Middle frontal gyrus (tissue), 1 donor: ENCODE measurements at regions not wholly inside any gene's neighbourhood (a gene's known extent, or its start where the extent isn't known, plus 50 kb on each side); places are given as distances from the start of the nearest gene placed in this dataset.

Experiments used
- DNase-seq: peaks from one replicate; pipeline ENCODE4 v3.0.0-alpha.2; 2015; ENCODE audit warnings: low spot score; ENCODE audit errors: extremely low spot score

DNA sequence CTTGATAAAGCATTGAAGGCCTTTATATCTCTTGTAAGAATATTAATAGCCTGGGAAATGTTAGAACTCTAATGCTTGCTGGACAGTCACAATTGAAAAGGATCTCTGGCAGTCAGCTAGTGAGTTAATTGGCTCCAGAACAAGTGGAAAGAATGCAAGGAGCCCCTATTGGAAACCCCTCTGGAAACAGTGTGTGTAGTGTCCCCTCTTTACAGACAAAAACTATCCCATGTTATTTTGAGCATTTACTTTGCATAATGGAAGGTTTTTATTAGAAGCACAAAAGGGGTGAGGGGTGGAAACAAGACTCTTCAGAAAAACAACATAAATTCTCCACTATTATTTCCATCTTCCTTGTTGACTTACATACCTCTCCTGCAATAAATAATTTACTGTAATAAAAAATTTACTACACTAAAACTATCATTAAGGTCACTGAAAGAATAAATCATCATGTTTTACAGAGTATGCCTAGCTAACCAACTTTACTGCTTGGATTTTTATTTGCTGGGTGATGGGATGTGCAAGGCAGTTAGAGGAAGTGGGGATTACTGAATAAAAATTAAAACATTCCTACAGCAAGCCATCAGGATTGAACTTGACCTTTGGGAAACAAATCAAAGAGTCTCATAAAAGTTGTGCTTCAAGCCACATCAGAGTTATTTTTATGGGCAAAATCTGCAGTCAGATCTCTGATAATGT, 610.4 kb downstream of the TBC1D4 start:
- no peak for DNase-seq

DNA sequence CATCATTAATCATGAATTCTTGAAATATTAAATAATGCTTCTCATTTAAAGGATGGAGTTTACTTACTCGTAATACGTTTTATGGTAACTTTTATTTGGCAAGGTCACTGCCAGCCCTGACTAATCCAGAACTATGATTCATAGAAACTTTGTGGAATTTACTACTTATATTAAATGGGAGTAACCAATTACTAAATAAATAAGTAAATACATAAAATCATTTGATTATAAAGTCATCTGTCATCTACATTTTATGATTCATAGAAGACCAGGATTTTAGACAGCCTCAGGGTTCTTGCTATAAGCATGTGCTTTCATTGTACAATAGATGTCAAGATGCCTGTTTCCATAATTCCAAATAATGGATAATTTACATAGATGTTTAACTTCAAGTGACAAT, 611.1 kb downstream of the TBC1D4 start:
- DNase-seq, result no peak

DNA sequence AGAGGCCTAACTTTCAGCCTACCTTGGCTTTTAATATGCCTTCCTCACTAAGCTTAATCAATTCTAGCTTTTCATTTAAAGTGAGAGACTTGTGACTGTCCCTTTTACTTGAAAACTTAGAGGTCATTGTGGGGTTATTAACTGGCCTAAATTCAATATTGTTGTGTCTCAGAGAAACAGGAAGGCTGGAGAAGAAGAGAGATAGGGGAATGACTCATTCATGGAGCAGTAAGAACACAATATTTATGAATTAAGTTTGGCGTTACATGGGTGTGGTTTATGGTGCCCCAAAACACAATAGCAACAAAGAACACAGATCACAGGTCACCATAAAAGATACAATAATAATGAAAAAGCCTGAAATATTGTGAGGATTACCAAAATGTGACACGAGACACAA, 612.1 kb downstream of the TBC1D4 start:
- no peak for DNase-seq

GRCh38 chr13:74868049-74868448, 613.9 kb downstream of the TBC1D4 start:
- no peak for DNase-seq

- DNase-seq, result no peak
These were observed 614.5 kb downstream of the TBC1D4 start for GRCh38 chr13:74867460-74867859.

DNA sequence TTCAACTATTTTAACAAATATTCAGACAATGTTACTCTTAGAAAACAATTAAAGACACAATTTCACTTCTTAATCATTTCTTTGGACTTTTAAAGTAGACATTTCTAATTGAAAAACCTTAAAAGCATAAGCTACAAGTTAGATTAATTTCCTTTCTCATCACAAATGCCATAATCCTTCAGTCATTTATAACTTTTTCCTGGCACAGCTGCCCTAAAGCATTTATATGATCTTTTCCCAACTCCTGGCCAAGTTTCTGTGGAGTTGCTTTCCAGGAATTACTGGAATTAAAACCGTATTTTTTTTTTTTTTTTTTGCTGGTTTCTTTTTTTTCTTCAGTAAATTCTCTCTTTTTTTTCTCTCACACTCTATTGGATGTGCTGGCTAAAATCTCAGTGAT, 615.9 kb downstream of the TBC1D4 start:
- no peak for DNase-seq

DNA sequence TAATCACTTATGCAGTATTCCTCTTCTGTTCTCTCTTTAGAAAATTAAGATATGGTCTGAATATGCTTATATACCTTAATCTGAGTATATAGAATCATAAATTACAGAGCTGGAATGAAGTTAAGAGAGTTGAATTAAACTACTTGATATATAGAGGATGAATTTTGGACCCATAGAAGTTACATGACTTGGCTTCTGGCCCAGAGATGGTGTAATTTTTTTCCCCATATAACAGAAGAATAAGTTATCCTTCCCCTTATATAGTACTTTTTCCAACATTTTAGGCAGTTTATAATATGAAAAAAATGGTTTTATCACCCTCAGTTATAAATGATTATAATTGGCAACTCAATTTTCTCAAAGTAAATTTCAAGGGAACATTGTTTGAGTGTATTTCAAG, 616.3 kb downstream of the TBC1D4 start:
- no peak for DNase-seq

DNA sequence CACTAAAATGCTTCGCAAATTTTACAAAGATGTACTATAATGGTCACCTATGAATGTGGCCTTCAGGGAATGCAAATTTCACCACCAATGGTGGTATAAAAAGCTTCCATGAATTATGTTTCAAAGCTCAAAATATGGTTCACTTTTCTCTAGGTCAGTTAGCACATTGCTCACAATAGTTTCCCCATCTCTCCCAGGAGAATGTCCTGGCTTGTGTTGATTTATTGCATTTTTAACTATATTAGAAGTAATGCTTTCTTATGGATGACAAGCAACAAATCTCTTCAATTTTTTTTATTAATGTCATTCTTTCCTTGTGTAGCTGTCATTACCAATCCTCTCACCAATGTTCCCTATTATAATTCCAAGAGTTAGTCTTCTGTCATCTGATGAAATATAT, 621.2 kb downstream of the TBC1D4 start:
- no peak for DNase-seq

DNA sequence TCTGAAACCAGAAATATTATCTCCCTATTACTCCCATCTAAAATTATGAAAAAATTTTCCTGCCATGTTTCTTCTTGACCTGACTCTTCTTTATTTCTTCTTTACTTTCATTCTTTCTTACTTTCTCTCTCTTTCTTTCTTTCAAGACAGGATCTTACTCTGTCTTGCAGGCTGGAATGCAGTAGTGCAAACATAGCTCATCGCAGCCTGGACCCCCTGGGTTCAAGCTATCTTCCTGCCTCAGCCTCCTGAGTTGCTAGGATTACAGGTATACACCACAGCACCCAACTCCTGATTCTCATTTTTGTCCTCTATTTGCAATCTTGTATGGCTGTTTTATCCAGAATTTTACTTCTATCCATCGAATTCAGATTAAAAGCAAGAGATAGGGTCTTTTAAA, 631.1 kb downstream of the TBC1D4 start:
- DNase-seq, result no peak

GRCh38 chr13:74847966-74848365, 634.0 kb downstream of the TBC1D4 start:
- DNase-seq, result no peak

GRCh38 chr13:74845806-74846205, 636.2 kb downstream of the TBC1D4 start:
- DNase-seq, result no peak

DNA sequence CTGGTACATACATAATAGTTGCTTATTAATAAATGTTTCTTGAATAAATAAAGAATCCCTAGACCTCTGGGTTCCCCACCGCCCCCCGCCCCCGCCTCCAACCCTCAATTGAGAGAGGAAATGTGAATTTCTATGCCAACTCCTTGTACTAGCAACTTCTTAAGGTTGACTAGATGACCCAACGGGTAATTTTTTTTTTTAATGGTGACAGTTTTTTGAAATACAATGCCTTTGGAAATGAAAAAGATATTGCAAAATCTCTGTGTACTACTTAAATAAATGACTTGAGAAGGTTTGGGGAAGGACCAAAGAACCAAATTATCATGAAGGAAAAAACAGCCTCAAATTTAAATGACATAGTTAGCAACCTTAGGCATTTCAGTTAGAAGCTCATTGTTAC, 640.3 kb downstream of the TBC1D4 start:
- DNase-seq, result no peak

DNA sequence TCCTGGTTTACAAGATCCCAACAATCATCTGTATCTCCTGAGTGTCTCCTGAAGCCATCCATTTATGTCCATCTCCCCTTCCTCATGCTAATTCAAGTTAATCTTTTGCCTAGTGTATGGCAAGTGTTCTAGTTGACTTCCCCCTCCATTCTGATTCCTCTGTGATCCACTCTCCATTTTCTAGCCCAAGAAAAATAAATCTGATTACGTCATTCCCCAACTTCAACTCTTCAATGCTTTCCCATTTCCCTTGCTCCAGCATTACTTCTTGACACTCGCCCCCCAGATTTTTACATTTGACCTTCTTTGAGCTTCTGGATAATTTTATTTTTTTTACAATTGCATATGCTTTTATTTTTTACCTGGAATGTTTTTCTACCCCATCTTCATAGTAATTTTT, 640.8 kb downstream of the TBC1D4 start:
- no peak for DNase-seq

GRCh38 chr13:74839656-74840055, 642.3 kb downstream of the TBC1D4 start:
- DNase-seq, result no peak

- DNase-seq, result no peak
These were observed 643.9 kb downstream of the TBC1D4 start for GRCh38 chr13:74838096-74838495.

DNA sequence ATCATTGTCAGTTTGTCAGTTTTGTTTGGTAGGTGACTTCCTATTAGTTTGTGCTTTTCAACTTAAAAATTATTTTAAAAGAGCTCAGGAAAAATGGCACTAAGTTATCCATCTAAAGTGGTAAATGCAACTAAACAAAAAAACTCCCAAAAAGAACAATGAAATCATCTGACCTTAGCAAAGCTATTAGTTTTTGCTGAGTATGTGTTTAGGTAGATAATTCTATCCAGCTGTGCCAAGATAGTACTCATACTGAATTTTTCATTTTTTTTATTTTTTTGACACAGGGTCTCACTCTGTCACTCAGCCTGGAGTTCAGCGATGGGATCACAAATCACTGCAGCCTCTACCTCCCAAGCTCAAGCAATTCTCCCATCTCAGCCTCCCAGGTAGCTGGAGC, 645.3 kb downstream of the TBC1D4 start:
- no peak for DNase-seq

DNA sequence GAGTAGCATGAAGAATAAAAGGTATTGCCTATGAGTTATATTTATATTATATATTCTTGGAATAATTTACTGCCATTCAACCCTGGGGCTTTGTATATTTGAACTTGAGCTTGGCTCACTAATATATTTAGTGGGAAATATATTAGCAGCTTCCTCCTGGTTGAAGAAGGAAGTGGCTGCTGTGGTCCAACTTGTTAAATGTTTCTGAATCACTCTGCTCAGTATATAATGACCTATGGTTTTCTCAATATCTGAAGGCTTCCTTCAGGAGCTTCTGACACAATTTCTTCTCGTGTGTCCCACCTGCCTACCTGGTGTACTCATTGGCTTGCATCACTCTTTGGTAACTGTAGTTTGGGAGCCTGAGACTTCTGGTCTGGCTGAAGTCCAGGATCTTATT, 646.4 kb downstream of the TBC1D4 start:
- DNase-seq, result no peak

- no peak for DNase-seq
These were observed 656.1 kb downstream of the TBC1D4 start for GRCh38 chr13:74825938-74826246.

DNA sequence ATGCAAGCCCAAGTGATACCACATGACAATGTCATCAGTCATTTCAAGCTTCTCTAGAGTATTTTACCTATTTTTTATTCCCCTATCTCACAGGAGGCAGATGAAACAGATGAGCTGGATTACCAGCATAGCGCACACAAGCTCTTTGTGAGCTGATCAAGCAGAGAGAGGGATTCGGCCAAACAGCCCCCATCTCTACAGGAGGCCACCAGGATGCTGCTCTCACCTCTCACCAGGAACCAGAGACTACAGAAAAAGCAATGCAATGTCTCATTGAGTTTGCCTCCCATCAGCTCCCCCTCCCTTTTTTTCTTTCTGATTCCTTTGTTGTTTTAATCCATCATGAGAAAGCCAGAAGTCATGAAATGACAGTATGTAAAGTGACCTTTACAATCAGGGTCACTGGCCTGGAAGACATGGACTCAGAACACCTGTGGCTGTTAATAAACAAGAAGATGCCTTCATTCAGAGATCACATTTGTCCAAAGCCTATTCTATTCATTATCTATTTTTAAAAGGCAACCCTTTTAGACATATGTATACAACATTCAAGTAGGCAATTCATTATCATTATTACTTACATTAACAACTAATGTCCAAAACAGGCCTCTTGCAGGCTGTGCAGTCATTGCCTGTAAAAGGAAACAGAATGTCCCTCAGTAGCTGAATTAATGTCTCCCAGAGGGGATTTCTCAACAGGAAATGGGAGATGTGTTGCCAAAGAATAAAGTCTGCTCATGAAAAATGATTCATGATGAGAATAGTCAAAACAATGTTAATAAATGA, 656.6 kb downstream of the TBC1D4 start:
- no peak for DNase-seq

DNA sequence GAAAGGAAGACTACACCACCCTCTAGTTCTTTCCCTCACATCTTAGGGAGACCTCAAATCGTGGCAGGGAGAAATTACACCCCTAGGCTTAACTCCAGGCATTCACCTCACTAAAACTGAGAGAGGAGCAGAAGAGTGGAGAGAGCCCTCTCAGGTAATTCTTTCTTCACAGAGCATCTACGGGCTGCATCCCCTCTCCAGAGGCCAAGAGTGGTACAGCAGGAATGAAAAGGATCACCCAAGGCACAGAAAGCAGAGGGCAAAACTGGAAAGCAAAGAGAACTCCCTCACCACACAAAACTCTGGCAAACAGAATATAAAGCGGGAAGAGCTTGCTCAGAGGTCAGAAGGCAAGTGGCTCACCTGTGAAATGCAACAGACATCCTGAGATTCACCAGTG, 661.2 kb downstream of the TBC1D4 start:
- DNase-seq, result no peak

DNA sequence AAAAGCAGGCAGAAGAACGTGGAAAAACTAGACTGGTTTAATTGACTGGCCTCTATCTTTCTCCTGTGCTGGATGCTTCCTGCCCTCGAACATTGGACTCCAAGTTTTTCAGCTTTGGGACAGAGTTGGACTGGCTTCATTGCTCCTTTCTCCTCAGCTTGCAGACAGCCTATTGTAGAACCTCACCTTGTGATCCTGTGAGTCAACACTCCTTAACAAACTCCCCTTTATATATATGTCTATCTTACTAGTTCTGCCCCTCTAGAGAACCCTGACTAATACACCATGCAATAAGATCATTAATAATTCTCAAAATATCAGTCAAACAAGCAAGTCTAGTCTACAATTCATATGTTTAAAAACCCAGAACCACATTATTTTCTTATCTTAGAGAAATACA, 662.4 kb downstream of the TBC1D4 start:
- no peak for DNase-seq

GRCh38 chr13:74816737-74817136, 665.2 kb downstream of the TBC1D4 start:
- no peak for DNase-seq

DNA sequence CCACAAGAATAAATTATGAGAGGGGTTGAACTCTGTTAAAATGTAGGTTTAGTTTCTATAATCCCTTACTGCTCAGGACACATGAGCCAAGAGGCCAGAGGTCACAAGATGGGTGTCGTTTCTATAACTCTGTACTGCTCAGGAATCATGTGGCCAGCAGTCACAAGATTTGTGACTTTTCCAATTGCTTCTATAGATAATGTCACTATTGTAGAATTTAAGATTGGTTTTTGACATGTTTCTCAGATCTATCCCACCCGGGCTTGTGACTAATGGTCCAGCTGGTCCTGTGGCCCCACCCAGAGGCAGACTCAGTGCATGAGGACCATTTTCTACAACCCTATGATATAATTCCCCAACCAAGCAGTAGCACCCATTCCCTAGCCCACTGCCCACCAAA, 662.0 kb upstream of the KLF12 start:
- DNase-seq, result no peak
